GM21825 (cell line): ENCODE measurements at regions not wholly inside any gene's neighbourhood (a gene's known extent, or its start where the extent isn't known, plus 50 kb on each side); places are given as distances from the start of the nearest gene placed in this dataset.
"Not testable (repeated sequence)": the region's sequence is repeated elsewhere in the genome, so short reads cannot be mapped to it uniquely, and the experiment has no call there.

Experiments used
- ATAC-seq: cut with Tn5 transposase; IDR thresholded peaks from one replicate; pipeline ENCODE4 v1.9.1; 2021; ENCODE audit warnings: mild to moderate bottlenecking, moderate library complexity; ENCODE audit not compliant: unreplicated experiment

DNA sequence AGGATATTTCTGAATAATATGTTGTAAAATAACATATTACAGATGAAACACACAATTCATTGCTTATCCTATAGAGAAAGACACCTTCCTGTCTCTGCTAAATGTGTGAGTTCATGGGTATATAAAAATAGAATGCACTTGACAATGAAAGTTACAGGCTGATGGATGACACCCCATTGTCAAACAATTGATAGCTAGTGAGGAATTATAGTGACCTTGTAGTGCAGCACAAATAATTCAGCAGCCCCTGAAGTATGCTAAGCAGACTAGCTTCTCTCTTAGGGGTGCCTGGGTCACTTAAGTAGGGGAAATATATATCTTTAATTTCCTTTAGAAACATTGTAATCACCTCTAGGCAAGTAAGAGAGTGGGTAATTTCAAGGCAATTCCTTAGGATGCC, 826.2 kb downstream of the CDH8 start:
- ATAC-seq: no peak

DNA sequence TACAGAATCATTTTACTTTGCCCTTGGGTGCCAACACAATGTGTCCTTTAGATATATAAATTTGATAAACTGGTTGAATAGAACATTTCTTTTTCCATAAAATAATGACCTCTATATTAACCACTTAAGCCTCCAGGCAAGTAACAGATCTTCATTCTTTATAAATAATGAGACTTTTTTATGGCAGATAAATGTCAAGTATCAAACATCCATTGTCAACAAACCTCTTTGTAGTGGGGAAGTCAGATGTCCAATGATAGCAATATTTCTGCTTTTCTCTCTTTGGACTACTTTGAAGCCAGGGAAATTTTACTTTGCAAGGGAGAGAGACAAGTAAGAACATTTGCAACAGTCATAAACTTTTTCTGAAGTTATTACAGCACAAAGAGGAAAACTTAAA, 841.2 kb downstream of the CDH8 start:
- no peak for ATAC-seq

DNA sequence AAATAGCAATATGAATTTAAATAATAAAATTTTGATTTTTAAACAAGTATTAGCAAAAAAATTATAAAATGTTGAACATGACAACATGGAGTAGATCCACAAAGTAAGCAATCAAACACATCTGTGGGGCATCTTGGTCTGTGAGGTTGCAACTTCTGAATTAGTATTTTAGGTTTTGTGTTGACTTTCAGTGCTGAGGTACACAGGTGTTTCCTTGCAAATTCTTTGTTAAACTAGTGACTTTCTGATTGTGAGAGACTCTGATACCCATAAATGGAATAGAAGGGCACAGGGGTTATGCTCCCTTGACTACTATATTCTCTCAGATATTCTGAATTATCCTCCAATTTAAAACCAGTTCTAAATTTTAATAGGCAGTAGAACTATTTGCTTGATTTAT, 841.7 kb downstream of the CDH8 start:
- ATAC-seq: no peak

DNA sequence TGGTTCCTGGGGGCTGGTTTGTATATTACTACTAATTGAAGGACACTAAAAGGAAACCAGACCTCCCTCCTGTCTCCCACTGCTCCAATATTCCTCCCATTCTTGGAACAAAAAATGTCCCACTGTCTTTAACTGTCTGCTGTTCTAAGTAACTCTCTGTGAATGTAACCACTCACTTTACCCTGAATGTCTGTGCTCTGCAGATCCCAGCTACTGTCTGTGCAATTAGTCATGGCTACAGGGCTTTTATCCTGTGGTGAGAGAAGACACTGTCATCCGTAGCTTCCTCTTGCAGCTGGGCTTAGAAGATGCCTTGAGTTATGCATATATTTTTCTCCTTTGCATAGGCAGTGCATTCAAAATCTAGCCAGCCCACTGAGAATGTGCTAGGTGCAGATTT, 853.8 kb downstream of the CDH8 start:
- ATAC-seq: no peak

GRCh38 chr16:61181982-61182381, 854.3 kb downstream of the CDH8 start:
- no peak for ATAC-seq

DNA sequence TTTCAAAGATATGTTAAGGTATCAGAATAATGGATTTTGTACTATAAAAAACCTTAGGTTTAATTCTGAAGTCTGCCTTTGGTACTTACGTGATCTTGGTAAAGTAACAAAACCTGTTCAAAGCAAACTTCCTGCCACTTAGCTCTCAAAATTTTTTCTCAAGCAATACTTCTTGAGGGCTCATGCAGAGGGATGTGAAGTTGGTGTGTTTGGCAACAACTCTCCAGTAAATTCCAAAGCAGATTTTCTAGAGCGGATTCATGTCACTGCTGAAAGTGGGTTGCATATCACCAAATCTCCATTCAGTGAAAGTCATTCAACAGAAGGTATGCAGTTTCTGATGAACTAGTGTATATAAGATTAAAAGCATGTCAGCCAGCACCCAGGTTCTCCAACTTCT, 856.7 kb downstream of the CDH8 start:
- no peak for ATAC-seq

DNA sequence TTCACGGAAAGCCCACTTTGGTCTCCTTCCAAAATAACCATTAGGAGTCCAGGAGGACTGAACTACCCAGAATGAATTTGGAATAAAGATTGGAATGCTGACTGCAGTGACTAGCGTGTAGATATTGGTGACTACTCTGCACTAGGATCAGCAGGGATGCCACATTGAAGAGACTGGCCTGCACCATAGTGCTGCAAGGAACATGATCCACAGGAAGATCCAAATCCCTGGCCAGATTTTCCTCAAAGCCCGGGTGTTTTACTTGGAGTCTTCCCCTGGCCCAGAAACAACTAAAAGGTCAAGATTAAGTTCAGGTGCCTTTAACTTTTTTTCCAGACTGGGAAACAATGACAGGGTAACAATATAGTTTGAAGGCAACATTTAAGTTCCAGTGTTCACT, 870.4 kb downstream of the CDH8 start:
- no peak for ATAC-seq

- ATAC-seq: no peak
Observed at GRCh38 chr16:61150351-61150750, 885.9 kb downstream of the CDH8 start.

DNA sequence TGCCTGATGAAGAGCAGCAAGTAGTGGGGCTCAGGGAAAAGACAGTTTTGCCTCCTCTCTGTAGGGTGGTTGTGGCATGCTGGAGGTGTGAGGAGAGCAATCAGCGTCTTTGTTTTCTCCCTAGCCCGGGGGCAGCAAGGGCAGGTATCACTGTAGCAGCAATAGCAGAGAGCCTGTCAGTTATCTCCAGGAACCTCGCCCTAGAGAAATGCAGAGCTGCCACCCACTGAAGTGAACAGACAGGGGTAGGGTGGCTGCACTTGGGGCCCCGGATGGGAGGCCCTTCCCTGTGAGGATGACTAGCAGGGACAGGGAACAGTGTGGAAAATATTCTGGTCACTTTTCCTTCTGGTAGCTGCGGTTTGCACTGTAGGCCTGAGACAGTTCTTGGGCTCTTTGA, 886.5 kb downstream of the CDH8 start:
- ATAC-seq: no peak

DNA sequence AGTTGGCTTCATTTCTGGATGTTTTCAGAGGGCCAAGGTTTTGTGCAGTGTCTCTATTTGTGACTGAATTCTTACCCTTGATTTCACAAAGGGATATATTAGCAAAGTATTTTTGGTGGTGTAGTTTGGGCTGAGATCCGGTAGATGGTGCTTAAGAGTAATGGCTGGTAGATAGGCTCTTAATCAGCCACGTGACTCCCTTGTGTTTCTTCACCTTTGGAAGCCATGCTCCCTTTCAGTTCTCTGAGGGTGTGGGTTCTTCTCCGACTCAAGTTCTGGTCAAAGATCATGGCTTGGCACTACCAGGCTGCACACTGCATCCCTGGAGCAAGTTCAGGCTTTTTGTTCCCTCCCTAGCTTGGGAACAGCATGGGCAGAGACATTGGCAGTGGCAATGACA, 887.3 kb downstream of the CDH8 start:
- ATAC-seq: no peak

GRCh38 chr16:61146429-61146828, 889.8 kb downstream of the CDH8 start:
- no peak for ATAC-seq

DNA sequence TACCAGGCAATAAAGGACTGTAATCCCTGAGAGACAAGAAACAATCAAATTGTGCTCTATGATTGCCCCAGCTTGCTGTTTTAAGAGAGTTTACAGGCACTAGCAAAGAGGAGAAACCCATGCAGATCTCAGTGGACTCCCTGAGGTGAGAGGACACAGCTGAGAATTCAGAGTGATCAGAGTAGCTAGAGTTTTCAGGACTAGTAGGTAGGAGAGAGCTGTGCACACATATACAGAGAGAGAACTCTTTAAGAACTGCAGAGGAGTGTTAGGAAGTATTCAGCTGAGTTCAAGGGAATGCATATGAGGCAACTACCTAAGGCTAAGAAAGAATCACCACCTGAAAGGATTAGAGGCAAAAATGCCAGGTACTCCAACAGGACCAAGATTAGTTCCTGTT, 904.8 kb downstream of the CDH8 start:
- no peak for ATAC-seq

GRCh38 chr16:61128545-61129323, 907.5 kb downstream of the CDH8 start:
- no peak for ATAC-seq

GRCh38 chr16:61105544-61105943, 930.7 kb downstream of the CDH8 start:
- ATAC-seq: no peak

GRCh38 chr16:61098505-61098904, 937.7 kb downstream of the CDH8 start:
- ATAC-seq: no peak

DNA sequence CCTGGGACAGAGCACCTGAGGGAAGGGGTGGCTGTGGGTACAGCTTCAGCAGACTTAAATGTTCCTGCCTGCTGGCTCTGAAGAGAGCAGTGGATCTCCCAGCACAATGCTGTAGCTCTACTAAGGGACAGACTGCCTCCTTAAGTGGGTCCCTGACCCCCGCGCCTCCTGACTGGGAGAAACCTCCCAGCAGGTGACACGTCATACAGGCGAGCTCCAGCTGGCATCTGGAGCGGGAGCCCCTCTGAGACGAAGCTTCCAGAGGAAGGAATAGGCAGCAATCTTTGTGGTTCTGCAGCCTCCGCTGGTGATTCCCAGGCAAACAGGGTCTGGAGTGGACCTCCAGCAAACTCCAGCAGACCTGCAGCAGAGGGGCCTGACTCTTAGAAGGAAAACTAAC, 944.9 kb downstream of the CDH8 start:
- not testable (repeated sequence) for ATAC-seq

GRCh38 chr16:61083711-61084110, 952.5 kb downstream of the CDH8 start:
- no peak for ATAC-seq

DNA sequence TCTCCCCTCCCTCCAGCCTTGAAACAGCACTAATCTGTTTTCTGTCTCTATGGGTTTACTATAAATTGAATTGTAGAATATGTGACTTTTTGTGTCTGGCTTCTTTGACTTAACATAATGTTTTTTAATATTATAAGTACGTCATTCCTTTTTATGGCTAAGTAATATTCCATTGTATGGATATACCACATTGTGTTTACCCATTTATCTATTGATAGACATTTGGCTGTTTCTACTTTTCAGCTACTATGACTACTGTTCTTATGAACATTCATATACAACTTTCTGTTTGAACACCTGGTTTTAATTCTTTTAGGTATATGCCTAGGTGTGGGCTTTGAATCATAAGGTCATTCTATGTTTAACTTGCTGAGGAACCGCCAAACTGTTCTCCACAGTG, 961.9 kb downstream of the CDH8 start:
- no peak for ATAC-seq

DNA sequence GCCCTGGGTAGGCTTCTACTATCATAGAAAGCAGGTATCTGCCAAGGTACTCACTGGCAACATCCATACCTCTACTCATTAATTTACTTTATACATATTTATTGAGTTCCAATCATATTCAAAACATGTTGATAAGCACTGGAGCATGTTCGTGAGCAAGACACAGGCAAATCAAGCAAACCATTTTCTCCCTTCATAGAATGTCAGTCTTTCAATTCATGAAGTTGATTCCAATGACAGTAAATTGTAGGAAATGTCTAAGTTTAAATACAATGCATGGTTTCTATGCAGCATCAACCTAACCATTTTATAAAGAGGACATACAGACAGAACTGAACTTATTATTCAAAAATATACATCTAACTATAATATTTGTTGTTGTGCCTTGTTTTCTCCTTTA, 978.6 kb downstream of the CDH8 start:
- ATAC-seq: no peak

DNA sequence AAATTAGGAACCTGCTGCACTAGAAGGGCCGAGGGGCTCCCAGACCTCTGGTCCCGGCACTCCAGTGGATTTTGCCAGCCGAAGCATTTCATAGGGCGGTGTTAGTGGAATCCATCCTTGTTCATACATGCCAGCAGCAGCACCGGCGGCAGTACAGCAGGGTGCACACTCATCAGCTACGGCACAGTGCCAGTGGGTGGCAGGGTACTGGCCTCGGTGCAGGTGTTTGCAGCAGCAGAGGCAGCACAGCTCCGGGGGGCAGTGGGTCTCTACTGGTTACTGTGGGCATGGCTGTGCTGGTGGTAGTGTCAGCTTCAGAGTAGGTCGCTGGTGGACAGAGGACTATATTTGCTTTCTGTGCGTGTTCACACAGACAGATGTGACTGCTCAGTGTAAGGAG, 985.7 kb downstream of the CDH8 start:
- ATAC-seq: no peak

DNA sequence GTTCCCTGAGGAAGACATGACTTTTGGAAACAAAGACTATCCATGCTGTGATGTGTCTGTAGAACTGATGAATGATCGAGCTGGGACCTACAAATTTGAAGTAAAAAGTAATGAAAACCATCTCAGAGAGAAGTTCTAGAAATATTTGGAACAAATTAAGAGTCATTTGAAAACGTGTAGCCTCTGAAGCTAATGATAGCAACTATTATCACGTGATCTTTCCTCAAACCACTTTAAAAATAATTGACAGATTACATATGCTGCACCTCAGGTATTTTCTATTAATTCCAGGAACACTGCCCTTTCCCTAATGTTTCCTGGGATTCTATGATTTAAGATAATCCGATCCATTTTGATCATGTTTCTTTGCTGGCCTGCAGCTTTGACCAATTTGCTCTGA, 990.3 kb downstream of the CDH8 start:
- no peak for ATAC-seq

GRCh38 chr16:61042737-61043136, 993.5 kb downstream of the CDH8 start:
- ATAC-seq: no peak

DNA sequence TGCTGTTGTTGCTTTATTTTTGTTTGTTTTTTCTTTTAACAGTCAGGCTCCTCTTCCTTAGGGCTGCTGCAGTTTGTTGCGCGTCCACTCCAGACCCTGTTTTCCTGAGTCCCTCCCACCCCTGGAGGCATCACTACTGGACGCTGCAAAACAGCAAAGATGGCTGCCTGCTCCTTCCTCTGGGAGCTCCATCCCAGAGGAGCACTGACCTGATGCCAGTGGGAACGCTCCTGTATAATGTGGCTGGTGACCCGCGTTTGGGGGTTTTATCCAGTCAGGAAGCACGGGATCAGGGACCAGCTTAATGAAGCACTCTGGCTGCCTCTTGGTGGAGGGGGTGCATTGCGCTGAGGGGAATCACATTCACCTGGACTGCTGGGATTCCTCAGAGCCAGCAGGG, 1005.6 kb downstream of the CDH8 start:
- ATAC-seq: no peak
